Lower leg skin (tissue), 3 donors: ENCODE measurements at regions not wholly inside any gene's neighbourhood (a gene's known extent, or its start where the extent isn't known, plus 50 kb on each side); places are given as distances from the start of the nearest gene placed in this dataset.

ENCODE experiments used
- POLR2A ChIP-seq, 2 donors: fragments of 450-650 bp; IDR thresholded peaks; one replicate each; pipeline ENCODE4 v1.6.1; 2016 to 2017; ENCODE audit warnings: antibody characterized with exemption in 2 of 2, mild to moderate bottlenecking in 1 of 2, moderate library complexity in 1 of 2
- TF ChIP-seq, protein P1 (sequence below), 3 donors: fragments of 450-650 bp; IDR thresholded peaks; one replicate each; pipeline ENCODE4 v1.5.1; 2016; ENCODE audit warnings: antibody characterized with exemption in 3 of 3, mild to moderate bottlenecking in 3 of 3, moderate library complexity in 2 of 3

DNA sequence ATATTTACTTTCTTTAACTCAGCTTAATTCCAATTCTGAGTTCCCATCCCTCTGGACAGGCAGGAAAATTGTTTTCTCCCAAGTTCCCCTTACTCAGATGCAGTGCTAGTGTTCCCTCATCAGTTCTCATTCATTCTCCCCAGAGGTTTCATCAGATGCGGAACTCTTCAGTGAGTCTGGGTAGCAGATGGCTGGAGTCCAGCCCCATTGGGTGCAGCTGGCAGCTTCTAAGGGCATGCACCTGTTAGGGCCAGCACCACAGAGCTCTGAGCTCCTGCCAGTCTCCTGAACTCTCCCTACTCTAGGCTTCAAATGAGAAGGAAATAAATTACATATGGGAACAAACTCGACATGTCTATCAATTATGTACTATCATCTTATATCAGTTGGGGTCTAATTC, 76.6 kb downstream of the SOD2 start:
- TF ChIP-seq, protein P1, sequence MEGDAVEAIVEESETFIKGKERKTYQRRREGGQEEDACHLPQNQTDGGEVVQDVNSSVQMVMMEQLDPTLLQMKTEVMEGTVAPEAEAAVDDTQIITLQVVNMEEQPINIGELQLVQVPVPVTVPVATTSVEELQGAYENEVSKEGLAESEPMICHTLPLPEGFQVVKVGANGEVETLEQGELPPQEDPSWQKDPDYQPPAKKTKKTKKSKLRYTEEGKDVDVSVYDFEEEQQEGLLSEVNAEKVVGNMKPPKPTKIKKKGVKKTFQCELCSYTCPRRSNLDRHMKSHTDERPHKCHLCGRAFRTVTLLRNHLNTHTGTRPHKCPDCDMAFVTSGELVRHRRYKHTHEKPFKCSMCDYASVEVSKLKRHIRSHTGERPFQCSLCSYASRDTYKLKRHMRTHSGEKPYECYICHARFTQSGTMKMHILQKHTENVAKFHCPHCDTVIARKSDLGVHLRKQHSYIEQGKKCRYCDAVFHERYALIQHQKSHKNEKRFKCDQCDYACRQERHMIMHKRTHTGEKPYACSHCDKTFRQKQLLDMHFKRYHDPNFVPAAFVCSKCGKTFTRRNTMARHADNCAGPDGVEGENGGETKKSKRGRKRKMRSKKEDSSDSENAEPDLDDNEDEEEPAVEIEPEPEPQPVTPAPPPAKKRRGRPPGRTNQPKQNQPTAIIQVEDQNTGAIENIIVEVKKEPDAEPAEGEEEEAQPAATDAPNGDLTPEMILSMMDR (IDR thresholded peaks at IDR 0.05), result no peak
- TF ChIP-seq POLR2A (IDR thresholded peaks at IDR 0.05), result no peak
